ENCODE measurements at regions not wholly inside any gene's neighbourhood (a gene's known extent, or its start where the extent isn't known, plus 50 kb on each side); places are given as distances from the start of the nearest gene placed in this dataset.

DNA sequence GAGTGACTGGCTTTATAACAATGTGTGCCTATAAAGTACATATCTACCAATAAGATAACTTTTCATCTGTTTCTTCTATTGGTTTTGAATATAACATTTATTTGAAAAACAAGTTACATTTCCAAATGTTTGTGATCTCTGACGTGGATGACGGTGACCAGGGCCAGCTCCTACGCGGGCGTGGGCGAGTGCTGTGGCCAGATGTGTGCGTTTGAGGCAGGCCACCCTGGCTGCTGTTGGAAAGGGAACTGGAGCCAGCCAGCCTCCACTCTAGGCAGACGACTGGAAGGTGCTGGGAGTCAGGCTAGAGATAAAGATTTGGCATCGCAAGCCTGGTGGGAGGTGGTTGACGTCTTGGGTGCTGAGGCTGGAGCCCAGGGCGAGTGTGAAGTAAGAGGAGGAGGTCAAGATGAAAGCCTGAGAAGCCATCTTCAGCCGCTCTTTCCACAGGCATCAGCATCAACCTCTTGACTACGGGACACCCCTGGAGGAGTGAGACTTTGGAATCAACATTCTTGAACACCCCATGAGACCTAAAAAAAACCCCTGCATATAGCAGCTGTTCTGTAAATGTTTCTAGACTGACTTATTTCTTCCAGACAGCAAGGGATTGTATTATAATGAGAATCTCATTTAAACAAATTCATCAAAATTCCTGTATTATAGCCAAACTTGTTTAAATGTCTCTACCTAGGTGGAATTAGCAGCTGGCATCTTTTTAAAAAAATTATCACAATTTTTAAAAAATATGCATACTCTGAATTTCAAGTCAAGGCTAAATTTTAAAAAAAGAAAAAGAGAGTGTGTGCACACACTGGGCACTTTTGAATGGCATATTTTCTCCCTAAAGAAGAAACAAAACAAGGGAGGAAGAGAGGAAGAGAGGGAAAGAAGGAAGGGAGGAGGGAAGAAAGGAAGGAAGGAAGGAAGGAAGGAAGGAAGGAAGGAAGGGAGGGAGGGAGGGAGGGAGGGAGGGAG is 112.5 kb upstream of the SLC44A3 start:
- no peak for DNase-seq

DNA sequence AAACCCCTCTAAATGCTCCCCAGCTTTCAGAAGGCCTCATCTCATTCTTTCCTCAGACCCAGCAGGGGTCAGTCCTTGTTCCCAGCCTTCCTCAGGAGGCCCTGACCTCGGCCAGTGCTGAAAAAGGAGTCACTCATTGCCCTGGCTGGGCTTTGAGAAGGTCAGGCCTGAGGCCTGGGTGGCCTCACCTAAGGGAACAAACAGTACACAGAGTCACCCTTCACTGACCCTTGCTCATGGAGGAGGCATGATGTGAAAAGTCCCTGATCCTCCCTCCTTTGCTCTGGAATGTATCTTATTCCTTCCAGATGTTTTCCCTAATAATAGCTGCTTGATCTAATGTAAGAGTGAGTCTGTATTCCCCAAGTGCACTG is 117.7 kb upstream of the SLC44A3 start:
- DNase-seq = no peak

DNA sequence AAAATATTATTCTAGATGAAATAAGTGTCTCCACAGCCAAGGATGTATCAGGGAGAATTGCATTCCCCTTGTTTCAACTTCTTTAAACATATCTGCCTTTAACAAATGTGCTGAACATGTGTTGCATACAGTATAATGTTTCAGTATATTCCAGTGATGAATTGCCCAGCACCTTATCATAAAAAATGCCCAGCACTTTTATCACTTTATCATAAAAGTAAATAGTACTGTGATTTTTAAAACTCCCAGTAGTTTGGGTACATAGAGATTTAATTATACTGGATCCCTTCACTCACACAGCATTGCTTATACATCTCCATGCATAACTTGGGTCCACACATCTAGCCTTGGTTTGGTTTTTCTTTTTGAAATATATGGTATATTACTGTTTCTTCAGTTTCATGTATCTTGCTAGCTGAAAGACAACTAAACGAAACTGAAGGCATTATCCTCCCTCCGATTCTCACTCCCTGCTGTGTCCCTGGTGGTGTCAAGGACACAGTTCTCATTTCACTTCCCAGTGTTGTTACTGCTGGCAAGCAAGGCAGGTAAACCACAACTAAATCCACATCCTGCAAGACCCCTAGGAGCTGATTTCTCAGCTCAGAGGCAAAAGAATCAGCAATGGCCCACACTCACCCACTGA is 118.2 kb upstream of the SLC44A3 start:
- no peak for DNase-seq

DNA sequence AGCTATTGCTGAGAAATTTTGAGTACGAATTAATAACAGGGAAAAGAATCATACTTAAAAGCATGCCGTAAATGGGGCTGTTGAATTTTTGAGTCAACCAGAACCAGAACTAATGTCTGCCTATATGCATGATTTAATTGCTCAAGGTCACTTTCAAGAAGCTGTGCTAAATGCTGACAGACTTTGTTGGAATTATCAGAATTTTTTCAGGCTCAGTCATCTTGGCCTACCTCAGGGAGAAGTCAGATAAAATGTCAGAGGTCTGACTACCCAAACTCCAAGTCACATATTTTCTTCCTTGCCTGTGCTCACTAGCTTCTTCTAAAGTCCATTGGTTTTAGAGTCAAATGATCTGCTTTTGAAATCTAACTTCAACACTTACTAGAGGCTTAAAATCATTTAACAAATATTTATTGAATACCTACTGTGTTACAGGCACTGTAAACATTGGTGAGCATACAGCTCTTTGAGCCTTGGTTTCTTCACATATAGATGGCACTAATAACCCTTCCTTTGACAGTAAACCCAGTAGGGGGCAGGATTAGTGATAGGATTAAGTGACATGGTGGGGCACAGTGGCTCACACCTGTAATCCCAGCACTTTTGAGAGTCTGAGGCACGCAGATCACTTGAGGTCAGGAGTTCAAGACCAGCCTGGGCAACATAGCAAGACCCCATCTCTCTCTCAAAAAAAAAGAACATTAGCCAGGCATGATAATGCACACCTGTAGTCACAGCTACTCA is 121.2 kb upstream of the SLC44A3 start:
- peak; percentile 11 for DNase-seq

DNA sequence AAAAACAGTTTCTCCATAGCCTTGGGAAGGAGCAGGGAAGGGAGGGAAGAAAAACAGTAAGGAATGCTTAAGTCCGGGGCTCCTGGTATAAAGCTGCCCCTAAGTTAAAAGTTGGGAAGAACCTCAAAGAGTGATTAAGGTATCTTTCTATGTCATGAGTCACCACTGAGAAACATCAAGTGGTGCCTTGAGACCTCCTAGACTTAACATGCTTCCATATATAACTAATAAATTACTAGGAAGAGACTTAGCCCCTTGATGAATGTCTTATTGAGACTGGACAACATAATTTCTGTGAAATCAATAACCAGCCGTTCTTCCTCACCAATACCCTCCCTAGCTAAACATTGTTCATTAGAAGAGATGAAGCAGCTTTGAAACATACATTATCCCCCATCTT is 121.8 kb upstream of the SLC44A3 start:
- DNase-seq = no peak

DNA sequence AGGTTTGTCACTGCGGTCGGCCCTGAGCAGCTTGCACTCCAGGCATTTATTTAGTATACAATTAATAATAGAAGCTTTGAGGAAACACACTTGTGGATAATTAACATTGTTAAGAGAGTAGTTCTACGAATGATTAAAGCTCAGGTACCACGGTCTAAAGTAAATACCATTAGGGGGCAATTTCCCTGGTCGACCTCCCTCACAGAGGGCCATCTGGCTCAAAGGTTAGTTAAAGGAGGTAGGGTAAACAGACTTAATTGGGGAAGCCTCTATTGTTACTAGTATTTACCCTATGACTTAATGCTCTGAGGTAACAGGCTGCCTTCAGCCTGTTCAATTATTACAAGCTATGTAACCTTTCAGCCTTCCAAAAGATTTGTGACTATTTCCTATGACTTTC is 122.3 kb upstream of the SLC44A3 start:
- peak; percentile 92 for DNase-seq

DNA sequence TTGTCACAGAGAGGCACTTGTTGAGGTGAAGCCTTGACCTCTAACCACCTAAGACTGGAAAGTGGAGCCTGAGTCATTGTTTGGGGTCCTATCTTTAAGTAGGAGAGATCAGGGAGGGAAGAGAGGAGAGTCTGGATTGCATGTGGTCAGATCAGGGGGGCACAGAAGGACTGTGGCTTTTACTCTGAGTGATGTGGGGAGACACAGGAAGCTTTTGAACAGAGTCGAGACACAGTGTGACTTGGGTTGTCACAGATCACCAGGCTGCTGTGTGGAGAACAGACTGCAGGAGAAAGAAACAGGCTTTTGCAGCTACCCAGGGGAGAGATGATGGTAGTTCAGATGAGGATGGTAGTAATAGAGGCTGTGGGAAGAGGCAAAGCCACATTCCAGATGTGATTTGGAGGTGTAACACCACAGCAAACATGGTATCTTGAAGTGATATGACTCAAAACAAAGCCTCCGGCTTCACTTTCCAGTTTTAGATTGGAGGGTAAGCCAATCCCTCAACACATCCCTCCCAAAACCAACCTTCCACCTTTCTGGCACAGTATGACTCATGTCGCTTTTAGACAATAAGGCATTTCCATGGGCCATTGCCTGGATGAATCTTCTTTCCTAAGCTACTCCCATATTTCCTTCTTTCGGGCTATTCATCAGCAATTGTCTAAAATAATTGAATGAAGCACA is 125.8 kb upstream of the SLC44A3 start:
- DNase-seq = no peak

DNA sequence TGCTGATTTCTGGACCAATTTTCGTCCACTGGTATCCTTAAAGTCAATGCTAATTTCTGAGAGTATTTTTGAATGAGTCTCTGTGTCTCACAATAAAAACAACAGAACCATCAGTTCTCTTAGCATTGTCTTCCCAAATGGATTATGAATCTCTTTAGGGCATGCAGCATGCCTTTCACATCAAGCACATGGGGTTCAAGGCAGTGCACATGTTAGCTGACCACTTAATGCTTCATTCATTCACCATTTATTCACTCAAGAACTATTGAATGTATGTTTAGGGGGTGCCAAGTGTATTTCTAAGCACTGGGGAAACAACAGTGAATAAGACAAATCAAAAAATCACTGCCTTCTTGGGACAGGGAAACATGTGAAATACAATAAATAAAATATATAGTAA is 126.7 kb upstream of the SLC44A3 start:
- no peak for DNase-seq

DNA sequence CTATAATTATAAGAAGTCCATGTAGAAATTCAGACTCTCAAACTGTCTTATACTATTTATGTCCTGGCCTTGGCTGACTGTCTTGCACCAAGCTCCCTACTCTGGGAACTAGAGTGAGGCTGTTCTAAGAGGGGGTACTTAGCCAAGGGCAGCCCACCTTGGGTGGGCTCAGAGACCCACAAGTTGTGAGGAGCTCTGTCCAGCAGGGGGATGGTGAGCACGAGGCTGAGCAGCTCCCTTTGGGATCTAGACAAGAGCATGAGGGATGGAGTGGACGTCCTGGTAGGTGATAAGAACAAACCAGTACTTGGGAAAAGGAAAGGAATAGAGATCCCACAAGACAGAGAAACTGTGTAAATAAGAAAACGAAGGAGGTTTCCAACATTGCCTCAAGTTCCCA is 127.1 kb upstream of the SLC44A3 start:
- DNase-seq = no peak

DNA sequence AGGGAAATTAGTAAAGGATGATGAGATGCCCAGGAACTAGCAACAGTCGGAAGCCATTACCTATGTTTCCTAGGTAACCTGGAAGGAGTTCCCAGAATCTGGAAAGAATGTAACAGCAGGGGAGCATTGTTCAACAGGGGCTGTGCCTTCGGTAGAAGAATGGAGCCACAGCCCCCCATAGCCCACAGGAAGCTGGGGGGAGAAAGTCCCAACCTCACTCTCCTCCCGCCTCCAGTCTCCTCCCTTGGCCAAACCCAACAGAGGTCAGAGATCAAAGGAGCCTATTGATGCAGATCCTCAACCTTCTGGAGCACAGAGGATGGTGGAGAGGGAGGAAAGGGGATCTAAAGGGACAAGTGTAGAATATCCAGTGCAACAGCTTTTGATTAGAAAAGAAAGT is 131.5 kb upstream of the SLC44A3 start:
- DNase-seq = peak; percentile 56

DNA sequence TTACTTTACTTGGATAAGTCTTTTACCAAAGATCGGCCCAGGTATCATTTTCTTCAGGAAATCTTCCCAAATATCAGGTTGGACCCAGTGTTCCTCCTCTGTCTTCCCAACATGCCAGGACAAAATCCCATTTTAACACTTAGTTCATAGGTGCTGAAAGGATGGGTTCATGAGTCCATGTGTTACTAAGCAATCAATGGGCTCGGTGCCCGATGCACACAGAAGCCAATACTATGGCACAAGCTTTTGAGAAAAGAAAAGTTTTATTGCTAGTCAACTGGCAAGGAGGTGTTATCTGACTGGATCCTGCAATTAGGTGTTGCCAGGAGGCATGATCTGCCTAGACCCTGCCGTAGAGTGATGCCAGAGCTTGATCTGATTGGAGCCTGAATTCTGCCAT is 133.3 kb upstream of the SLC44A3 start:
- DNase-seq = no peak

DNA sequence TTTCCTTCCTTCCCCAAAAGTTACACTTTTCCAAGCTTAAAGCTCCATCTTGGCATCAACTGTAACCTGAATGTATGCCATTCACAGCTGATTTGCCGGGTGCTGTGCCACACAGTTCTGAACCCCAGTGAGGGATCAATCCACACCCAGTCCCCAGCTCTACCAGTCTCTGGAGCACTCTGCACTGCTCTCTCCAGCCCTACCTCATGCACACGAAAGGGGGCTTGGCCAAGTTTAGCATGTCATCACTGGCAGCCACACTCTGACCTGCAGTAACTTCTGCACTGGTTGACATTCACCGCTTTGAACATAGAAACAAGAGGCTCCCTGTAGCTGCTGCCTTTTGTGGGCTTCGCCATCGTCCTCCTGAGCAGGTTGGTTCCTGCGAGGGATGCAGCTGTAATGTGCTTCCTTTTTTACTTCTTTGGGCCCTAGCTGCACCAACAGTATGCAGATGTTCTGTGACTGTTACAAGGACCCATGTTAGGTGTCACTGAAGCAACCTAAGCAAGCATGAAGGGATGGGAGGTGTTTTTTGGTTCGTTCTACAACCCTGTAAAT is 135.4 kb upstream of the SLC44A3 start:
- DNase-seq = no peak

DNA sequence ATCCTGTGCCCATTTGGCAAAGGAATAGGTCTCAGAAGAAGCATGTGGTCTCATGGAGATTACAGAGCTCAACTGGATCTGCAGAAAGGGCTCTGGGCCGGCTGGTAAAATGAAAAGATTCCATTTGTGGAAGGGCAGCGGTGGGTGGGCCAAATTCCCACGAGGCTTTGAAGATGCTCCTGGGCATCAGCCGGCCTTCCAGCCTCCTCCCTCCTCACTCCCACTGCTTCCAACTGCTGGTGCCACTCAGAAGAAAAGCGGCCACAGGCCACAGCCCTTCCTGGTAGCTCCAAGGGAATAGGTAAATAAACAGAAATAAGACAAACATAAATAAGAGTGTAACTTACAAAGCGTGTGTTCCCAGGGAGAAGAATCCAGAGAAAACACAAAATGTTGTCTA is 136.3 kb upstream of the SLC44A3 start:
- no peak for DNase-seq

DNA sequence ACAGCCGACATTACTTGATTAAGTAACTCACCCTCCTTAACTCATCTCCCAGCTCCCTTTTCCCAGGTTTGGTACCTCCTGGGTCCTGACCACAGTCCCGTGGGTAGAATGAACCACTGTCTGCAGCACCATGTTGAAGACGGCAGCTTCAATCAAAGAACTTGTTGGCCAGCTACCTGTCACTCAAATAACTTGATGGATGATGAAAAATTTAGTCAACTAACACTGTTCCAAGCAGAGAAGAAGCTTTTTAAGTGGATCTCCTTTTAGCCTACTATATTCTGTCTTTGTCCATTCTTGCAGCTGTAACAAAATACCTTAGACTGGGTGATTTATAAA is 138.4 kb upstream of the F3 start:
- DNase-seq = no peak

DNA sequence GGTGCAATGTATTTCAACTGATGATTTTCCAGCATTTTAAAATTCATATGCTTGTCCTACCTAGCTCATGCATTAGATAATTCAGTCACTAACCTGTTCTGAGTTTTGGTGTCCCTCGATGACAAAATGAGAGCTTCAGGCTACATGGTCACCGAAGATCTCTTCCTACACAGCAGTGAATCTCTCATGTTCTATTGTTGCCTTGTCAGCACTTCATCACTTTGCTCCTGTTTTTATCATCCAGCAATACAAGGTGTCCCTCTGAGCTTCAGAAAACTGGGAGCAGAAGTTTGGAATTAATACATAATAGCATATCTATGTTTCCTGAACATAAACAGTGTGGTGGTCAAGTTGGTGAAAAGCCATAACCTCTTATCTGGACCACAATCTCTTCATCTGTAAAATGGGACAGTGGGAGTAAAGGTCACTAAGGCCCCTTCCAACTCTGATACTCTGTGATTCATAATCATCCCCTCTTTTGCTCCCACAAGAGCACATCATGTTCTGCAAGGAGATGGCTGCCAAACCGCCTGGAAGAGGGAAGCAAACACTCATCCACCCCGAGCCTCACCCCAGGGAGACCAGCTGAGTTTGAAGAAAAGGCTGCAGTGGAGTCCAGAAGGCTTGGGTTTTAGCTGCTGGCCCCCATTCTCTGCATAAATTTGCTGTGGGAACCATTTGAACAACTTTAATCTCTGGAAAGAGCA is 137.9 kb upstream of the F3 start:
- DNase-seq = no peak

DNA sequence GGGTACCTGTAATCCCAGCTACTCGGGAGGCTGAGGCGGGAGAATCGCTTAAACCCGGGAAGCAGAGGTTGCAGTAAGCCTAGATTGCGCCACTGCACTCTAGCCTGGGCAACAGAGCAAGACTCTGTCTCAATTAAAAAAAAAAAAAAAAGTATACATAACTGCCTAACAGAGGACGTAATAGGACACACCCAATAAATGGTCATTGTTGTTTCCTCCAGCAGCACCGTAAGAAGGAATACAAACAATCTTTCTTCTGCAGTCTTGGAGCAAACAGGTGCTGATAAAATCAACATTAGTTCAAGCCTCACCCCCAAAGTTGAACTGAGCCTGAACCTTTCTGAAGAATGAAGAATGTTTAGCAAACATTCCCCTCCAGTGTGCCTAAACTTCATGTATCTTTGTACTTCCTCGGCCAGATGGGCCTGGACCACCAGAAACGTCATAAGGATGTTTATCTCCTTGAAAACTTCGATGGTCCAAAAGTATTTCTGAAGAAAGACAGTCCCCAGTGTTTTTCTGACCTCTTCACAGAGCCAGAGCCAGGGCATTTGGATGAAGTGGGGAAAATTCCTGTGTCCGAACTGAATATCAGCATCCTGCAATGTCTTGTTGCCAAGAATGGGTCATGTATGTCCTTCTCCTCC is 136.8 kb upstream of the F3 start:
- DNase-seq = no peak

DNA sequence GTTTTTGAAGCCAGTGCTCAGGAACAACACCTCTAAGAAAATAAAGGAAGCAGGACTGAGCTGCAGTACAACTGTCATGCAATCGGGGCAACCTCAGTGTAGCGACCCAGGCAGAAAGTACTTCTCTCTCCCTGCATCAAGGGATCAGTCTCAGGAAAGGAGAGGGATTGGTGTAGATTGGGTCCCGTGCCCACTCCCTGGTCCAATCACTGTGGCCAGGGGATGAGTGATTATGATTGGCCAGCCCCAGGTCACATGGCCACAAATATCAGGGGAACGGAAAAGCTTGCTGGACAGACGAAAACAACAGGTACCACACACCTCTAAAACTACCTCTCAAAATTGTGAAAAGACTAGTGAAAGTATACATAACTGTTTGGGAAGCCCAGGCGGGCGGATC is 136.2 kb upstream of the F3 start:
- no peak for DNase-seq

DNA sequence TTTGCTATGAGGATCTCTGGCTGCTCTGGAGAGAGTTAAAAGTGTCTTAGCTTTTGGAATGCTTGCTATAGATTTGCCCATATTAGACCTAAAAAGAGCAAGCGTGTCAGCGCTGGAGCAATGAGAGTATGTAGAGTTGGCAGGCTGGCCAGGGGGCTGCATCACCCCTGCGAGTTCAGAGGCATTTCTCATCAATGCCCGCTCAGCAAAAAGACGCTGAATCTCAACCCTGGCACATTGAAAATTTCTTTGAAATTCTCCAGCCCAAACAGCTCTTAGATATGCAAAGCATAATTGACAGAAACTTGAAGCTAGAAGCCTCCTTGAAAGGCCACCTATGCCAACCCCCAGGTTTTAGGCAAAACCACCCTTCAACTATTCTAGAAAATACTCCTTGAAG is 135.5 kb upstream of the F3 start:
- DNase-seq = no peak

DNA sequence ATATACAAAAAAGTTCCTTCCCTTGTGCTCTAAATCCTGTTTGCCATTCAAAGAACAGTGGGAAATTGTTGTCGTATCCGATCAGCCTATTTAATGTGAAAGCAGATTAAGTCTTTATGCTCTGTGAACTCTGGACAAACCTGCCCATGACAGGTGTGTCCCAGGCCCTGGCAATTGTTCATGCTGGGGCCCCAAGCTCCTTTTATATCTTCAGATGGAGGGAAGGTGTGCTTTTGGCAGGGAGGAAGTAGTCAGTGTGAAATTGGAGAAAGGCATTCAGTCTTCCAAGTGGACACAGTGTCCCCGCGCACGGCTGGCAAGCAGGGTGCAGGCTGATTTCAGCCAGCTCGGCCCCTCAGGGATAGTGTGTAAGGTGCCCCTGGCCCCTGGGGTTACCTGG is 135.1 kb upstream of the F3 start:
- DNase-seq = no peak

DNA sequence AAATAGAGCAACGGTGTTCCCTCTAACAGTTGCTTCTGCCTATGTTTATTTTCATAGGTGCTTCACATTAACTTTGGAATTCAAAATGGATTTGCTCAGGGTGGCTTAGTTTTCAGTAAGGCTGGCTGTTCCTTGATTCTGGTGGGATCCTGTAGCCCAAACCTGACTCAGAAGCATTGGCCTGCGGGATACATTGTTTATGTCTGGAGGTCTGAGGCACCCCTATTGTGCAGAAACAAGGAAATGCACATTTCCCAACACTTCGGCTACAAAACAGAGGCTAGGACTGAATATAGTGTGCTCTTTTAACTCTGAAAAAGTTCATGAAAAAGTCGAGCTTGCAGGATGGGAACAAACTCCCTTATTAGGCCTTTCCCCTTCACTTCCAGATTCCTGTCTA is 133.8 kb upstream of the F3 start:
- no peak for DNase-seq

DNA sequence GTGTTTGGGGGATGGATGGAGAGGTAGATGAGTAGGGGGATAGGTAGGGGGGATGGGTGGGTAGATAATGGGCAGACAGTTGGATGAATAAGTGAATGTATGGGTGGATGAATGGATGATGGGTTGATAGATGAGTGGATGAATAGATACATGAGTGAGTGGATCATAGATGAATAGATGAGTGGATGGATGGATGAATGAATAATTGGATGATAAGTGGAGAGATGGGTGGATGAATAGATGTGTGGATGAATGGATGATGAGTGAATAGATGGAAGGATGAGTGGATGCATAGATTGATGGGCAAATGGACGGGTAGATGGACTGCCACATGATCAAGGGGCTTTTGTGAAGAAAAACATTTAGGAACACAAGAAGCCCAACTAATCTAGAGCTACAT is 133.3 kb upstream of the F3 start:
- DNase-seq = no peak

DNA sequence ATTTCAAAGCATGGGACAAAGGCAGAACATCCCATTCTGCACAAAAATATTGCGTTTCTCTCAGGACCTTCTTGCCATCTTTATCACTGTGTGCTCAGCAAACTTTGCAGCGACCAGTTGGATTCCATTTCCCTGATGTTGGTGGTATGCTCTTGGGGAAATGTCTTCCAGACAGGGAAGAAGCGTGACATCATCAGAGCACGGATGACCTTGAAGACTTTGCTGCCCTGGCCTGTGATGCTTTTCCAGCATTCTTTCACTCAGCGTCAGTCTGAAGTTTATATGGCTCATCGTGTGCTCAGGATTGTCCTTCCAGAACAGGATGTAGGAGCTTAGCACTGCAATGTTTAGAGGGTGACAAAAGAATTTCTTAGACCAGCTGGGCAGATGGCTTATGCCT is 131.4 kb upstream of the F3 start:
- no peak for DNase-seq

All from NCI-H748 treated with DMSO at 0.1 percent for 48 hours (cell line).